HepG2 (cell line): ENCODE measurements at regions not wholly inside any gene's neighbourhood (a gene's known extent, or its start where the extent isn't known, plus 50 kb on each side); places are given as distances from the start of the nearest gene placed in this dataset.

ENCODE experiments used
- ATAC-seq: fragments of 200-7000 bp; cut with Tn5 transposase; 3 replicates; pipeline ENCODE4 v1.9.1; 2020; ENCODE audit warnings: mild to moderate bottlenecking, moderate library complexity
- BruUV-seq: library from RNA; stranded (reverse); fragments of 400-500 nt; replicated peaks from 2 replicates; lab custom pipeline; 2021; lab: Mats Ljungman, UMichigan
- CTCF ChIA-PET: fragments of 300-600 bp; formaldehyde crosslinking; extraction: SDS; loops from one replicate; lab custom pipeline; 2021; ENCODE audit warnings: low total read pairs, inconsistent platforms, low intra/inter-chr PET ratio; lab: Yijun Ruan, JAX
- POLR2A ChIA-PET: fragments of 350-600 bp; sonication (Branson Sonifier 250); formaldehyde crosslinking; loops from one replicate; lab custom pipeline; 2020; ENCODE audit warnings: antibody characterized with exemption, inconsistent platforms; lab: Yijun Ruan, JAX
- DNase-seq: peaks from one replicate; pipeline ENCODE4 v3.0.0-alpha.2; 2015; ENCODE audit warnings: low spot score
- FAIRE-seq: peaks from 3 replicates; lab custom pipeline; 2011; peaks lifted over from hg19 to GRCh38; lab: Jason Lieb, UNC
- H2AFZ ChIP-seq: one replicate; pipeline ENCODE4 v1.6.1; 2011; ENCODE audit warnings: low read length, inconsistent platforms
- H3K27ac ChIP-seq: fragments of 300-600 bp; 3 replicates; pipeline ENCODE4 v1.8.0; 2011; ENCODE audit warnings: mixed run types, mild to moderate bottlenecking, mixed read lengths, low read length, inconsistent platforms; ENCODE audit not compliant: insufficient read depth; ENCODE audit errors: extremely low read length
- H3K27me3 ChIP-seq, 2 experiments: fragments of 200-600 bp in 1 of 2; 2 replicates in 1 of 2; 3 replicates in 1 of 2; pipeline versions ENCODE4 v1.6.0 to v1.8.0; 2011; ENCODE audit warnings: low read length in 2 of 2, mild to moderate bottlenecking in 2 of 2, moderate library complexity in 2 of 2, inconsistent platforms in 1 of 2; ENCODE audit not compliant: insufficient read depth in 2 of 2, control insufficient read depth in 1 of 2
- H3K36me3 ChIP-seq, 2 experiments: fragments of 200-600 bp in 1 of 2; replicated peaks in 1 of 2; 2 replicates in 1 of 2; 3 replicates in 1 of 2; pipeline versions ENCODE4 v1.5.1 to v1.8.0; 2011; ENCODE audit warnings: low read length in 2 of 2, inconsistent platforms in 1 of 2; ENCODE audit not compliant: insufficient read depth in 2 of 2, control insufficient read depth in 1 of 2
- H3K4me1 ChIP-seq: 2 replicates; pipeline ENCODE4 v1.5.1; 2012; ENCODE audit warnings: low read length, inconsistent platforms; ENCODE audit not compliant: insufficient read depth
- H3K4me2 ChIP-seq: 2 replicates; pipeline ENCODE4 v1.6.0; 2011; ENCODE audit warnings: low read depth, low read length, inconsistent platforms
- H3K4me3 ChIP-seq, 3 experiments: fragments of 200-600 bp in 1 of 3; sonication (generic), shearing (Covaris generic) in 1 of 3; replicated peaks in 1 of 3; 2 replicates each; pipeline ENCODE4 v1.5.1; 2011 to 2016; ENCODE audit warnings: low read length in 3 of 3, inconsistent platforms in 2 of 3, low read depth in 2 of 3, mild to moderate bottlenecking in 2 of 3, control low read depth in 1 of 3, mixed read lengths in 1 of 3; ENCODE audit not compliant: insufficient read depth in 1 of 3
- H3K79me2 ChIP-seq: one replicate; pipeline ENCODE4 v1.6.1; 2011; ENCODE audit warnings: low read length, inconsistent platforms; ENCODE audit not compliant: insufficient read depth
- H3K9ac ChIP-seq: 2 replicates; pipeline ENCODE4 v1.6.0; 2011; ENCODE audit warnings: mild to moderate bottlenecking, low read depth, low read length, inconsistent platforms; ENCODE audit not compliant: insufficient read depth
- H3K9me3 ChIP-seq: 2 replicates; pipeline ENCODE4 v1.5.1; 2012; ENCODE audit warnings: mild to moderate bottlenecking, low read length
- H4K20me1 ChIP-seq: 2 replicates; pipeline ENCODE4 v1.6.0; 2011; ENCODE audit warnings: inconsistent platforms, mild to moderate bottlenecking, low read length, moderate library complexity; ENCODE audit not compliant: insufficient read depth
- FOXA1 ChIP-seq, 2 experiments: fragments of 450-650 bp in 1 of 2; sonication (generic) in 1 of 2; formaldehyde crosslinking in 1 of 2; IDR thresholded peaks; 2 replicates each; pipeline versions ENCODE4 v1.4.0 to v1.6.1; 2016 to 2020; ENCODE audit warnings: missing genetic modification reagents in 1 of 2
- HIVEP1 ChIP-seq: sonication (generic); formaldehyde crosslinking; IDR thresholded peaks from 2 replicates; pipeline ENCODE4 v1.4.0; 2020; ENCODE audit warnings: mild to moderate bottlenecking, missing genetic modification reagents
- NR3C1 ChIP-seq: sonication (generic); formaldehyde crosslinking; IDR thresholded peaks from 2 replicates; pipeline ENCODE4 v1.4.0; 2020; ENCODE audit warnings: missing genetic modification reagents
- REST ChIP-seq, 2 experiments: IDR thresholded peaks; 2 replicates each; pipeline ENCODE4 v1.6.1; 2011 to 2012; ENCODE audit warnings: low read length in 2 of 2, borderline replicate concordance in 1 of 2, low read depth in 1 of 2, mild to moderate bottlenecking in 1 of 2, moderate library complexity in 1 of 2
- ZFY ChIP-seq: sonication (generic); formaldehyde crosslinking; IDR thresholded peaks from 2 replicates; pipeline ENCODE4 v1.4.0; 2020; ENCODE audit warnings: missing genetic modification reagents
- ZNF567 ChIP-seq: sonication (generic); formaldehyde crosslinking; IDR thresholded peaks from 2 replicates; pipeline ENCODE4 v1.8.1; 2023; ENCODE audit warnings: mild to moderate bottlenecking, missing genetic modification reagents, borderline replicate concordance
- WGBS: methylation state at CpG from one replicate; pipeline ENCODE4 v1.1.6; 2017; ENCODE audit warnings: low lambda C conversion rate; 5-methylcytosine and 5-hydroxymethylcytosine counted together
- in situ Hi-C: cut with HindIII; loops from 2 replicates; pipeline ENCODE4 v1.10.0; 2017; ENCODE audit warnings: low pct_unique_long_range_greater_than_20kb; ENCODE audit not compliant: extremely low pct_ligation_motif_present
- intact Hi-C: fragments of 100-400 bp; cut with micrococcal nuclease; formaldehyde crosslinking; loops from one replicate; pipeline ENCODE4 v1.10.0; 2022; ENCODE audit not compliant: unreplicated experiment
- TF ChIP-seq, protein P1 (sequence below): sonication (generic); formaldehyde crosslinking; IDR thresholded peaks from 2 replicates; pipeline ENCODE4 v1.4.0; 2020; ENCODE audit warnings: missing genetic modification reagents
- TF ChIP-seq, protein P2 (sequence below): sonication (generic); formaldehyde crosslinking; IDR thresholded peaks from 2 replicates; pipeline ENCODE4 v1.4.0; 2020; ENCODE audit warnings: missing genetic modification reagents, borderline replicate concordance
- TF ChIP-seq, protein P3 (sequence below): sonication (generic); formaldehyde crosslinking; IDR thresholded peaks from 2 replicates; pipeline ENCODE4 v1.5.0; 2020; ENCODE audit warnings: missing genetic modification reagents, mild to moderate bottlenecking, borderline replicate concordance

DNA sequence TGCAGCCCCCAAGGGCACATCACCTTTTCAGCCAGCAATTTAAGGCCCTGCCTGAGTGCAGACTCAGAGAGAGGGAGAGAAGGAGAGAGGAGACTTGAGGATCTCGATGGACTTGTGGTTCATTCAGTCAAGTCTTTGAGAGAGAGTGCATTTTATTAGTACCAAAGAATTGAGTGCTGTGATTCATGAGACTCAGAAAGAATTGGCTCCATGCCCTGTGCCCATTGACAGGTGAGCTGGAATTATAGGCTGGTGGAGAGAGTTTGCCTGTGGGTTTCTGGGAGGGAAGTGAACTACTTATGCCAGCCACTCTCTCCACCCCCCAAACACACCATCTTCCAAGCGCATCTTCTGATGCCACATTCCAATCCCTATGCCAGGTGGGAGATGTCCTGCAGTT lies 236.8 kb downstream of the MN1 start:
- DNase-seq, result no peak
- ATAC-seq, result no peak
- H3K79me2 ChIP-seq, result no peaks in the 10 kb centered on the region
- TF ChIP-seq HIVEP1, result no peak
- TF ChIP-seq, protein P1, sequence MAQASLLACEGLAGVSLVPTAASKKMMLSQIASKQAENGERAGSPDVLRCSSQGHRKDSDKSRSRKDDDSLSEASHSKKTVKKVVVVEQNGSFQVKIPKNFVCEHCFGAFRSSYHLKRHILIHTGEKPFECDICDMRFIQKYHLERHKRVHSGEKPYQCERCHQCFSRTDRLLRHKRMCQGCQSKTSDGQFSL, result no peak
- no peak for TF ChIP-seq FOXA1 (IDR thresholded peaks at IDR 0.05)
- no peak for TF ChIP-seq FOXA1 (CRISPR knock-in tag; IDR thresholded peaks at IDR 0.05)
- no peak for TF ChIP-seq ZFY (CRISPR knock-in tag)
- TF ChIP-seq, protein P2, sequence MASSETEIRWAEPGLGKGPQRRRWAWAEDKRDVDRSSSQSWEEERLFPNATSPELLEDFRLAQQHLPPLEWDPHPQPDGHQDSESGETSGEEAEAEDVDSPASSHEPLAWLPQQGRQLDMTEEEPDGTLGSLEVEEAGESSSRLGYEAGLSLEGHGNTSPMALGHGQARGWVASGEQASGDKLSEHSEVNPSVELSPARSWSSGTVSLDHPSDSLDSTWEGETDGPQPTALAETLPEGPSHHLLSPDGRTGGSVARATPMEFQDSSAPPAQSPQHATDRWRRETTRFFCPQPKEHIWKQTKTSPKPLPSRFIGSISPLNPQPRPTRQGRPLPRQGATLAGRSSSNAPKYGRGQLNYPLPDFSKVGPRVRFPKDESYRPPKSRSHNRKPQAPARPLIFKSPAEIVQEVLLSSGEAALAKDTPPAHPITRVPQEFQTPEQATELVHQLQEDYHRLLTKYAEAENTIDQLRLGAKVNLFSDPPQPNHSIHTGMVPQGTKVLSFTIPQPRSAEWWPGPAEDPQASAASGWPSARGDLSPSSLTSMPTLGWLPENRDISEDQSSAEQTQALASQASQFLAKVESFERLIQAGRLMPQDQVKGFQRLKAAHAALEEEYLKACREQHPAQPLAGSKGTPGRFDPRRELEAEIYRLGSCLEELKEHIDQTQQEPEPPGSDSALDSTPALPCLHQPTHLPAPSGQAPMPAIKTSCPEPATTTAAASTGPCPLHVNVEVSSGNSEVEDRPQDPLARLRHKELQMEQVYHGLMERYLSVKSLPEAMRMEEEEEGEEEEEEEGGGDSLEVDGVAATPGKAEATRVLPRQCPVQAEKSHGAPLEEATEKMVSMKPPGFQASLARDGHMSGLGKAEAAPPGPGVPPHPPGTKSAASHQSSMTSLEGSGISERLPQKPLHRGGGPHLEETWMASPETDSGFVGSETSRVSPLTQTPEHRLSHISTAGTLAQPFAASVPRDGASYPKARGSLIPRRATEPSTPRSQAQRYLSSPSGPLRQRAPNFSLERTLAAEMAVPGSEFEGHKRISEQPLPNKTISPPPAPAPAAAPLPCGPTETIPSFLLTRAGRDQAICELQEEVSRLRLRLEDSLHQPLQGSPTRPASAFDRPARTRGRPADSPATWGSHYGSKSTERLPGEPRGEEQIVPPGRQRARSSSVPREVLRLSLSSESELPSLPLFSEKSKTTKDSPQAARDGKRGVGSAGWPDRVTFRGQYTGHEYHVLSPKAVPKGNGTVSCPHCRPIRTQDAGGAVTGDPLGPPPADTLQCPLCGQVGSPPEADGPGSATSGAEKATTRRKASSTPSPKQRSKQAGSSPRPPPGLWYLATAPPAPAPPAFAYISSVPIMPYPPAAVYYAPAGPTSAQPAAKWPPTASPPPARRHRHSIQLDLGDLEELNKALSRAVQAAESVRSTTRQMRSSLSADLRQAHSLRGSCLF, result no peak
- TF ChIP-seq, protein P3, sequence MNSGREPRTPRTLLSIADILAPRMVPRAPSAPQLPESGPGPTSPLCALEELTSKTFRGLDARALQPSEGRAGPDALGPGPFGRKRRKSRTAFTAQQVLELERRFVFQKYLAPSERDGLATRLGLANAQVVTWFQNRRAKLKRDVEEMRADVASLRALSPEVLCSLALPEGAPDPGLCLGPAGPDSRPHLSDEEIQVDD, result no peak
- no peak for TF ChIP-seq ZNF567 (CRISPR knock-in tag)
- TF ChIP-seq NR3C1, result no peak
- no peak for TF ChIP-seq REST (IDR thresholded peaks at IDR 0.05; ENCODE audit: borderline replicate concordance in 1 of 2, low read depth in 1 of 2, low read length in 2 of 2)
- TF ChIP-seq, all 625 proteins: peak for 0
- ChIA-PET CTCF (no interaction called here), POLR2A (no interaction called here)
- Histone ChIP-seq H3K4me3 (no peak overlapping the region), H3K9me3 (no peaks in the 10 kb centered on the region), H3K36me3 (no peaks in the 10 kb centered on the region), H3K9ac (no peak overlapping the region), H4K20me1 (no peaks in the 10 kb centered on the region), H3K27me3 (peaks cover 0 to 9% of the 10 kb centered on the region in 2 experiments; a peak in 2 of 5 replicates), H3K4me2 (no peak overlapping the region), H2AFZ (no peak overlapping the region), H3K4me1 (no peaks in the 10 kb centered on the region), H3K27ac (no peak overlapping the region)
- BruUV-seq, result no TSS peak
- in situ Hi-C loops (no loop called here), intact Hi-C loops (no loop called here)
- 13% methylated on average over 2 of the region's 2 CpGs for WGBS
- FAIRE-seq, result no peak
